ENCODE measurements at regions not wholly inside any gene's neighbourhood (a gene's known extent, or its start where the extent isn't known, plus 50 kb on each side); places are given as distances from the start of the nearest gene placed in this dataset.

DNA sequence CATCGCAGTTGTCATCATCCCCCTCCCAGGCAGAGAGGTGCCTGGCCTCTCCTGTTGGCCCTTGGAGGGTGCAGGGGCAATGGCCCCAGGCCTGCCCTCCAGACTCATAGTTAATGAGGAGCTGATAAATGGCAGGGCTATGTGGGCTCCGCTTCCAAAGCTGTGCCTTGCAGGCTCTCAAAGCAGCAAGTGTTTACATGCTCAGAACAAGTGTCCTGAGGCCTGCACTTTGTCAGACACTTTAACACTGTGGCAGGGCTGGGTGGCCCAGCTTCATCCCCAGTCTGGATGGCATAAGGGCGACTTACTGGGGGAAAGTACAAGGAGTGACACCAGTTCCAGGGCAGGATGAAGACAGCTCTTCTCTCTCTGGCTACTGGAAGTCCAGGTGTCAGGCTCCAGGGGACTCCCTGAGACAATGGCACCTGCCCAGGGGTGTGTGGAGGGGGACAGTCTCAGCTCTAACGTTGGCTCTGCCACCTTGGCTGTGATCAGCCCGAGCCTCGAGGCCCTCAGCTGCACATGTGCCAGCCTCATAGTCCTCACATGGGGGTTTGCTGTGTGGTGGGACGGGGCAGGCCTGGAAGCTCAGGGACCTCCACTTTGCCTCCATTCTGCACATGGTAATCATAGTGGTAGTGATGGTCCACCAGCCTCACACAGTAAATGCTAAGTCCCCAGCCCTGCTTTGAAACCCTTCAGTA is 153.4 kb downstream of the BARX1 start:
- DNase-seq (ENCODE audit: low read depth) = no peak
- TF ChIP-seq, protein P1, sequence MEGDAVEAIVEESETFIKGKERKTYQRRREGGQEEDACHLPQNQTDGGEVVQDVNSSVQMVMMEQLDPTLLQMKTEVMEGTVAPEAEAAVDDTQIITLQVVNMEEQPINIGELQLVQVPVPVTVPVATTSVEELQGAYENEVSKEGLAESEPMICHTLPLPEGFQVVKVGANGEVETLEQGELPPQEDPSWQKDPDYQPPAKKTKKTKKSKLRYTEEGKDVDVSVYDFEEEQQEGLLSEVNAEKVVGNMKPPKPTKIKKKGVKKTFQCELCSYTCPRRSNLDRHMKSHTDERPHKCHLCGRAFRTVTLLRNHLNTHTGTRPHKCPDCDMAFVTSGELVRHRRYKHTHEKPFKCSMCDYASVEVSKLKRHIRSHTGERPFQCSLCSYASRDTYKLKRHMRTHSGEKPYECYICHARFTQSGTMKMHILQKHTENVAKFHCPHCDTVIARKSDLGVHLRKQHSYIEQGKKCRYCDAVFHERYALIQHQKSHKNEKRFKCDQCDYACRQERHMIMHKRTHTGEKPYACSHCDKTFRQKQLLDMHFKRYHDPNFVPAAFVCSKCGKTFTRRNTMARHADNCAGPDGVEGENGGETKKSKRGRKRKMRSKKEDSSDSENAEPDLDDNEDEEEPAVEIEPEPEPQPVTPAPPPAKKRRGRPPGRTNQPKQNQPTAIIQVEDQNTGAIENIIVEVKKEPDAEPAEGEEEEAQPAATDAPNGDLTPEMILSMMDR (IDR thresholded peaks at IDR 0.05; ENCODE audit: low read depth, low read length, missing control alignments) = no peak
- H3K4me3 ChIP-seq (ENCODE audit: low read depth, low read length) = no peak overlapping the region

DNA sequence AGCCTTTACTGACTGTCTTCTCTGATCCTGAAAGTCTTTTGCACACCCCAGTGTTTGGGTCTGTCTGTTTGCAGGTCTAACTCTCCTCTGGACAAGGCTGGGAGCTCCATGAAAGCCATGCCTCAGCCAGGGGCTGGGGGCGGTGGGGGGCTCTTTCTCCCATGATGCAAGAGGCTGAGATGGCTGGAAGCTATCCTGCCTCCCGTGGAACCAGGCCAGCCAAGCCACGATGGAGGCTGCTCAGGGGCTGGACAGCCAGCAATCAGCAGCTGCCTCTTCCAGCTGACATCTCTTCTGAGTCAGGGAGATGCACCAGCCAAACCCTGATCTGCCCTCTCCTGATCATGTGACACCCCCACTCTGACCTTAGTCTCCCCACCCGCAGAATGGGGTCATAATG is 154.0 kb downstream of the BARX1 start:
- TF ChIP-seq, protein P1 (IDR thresholded peaks at IDR 0.05; ENCODE audit: low read depth, low read length, missing control alignments) = no peak
- no peak for DNase-seq (ENCODE audit: low read depth)
- no peak overlapping the region for H3K4me3 ChIP-seq (ENCODE audit: low read depth, low read length)

DNA sequence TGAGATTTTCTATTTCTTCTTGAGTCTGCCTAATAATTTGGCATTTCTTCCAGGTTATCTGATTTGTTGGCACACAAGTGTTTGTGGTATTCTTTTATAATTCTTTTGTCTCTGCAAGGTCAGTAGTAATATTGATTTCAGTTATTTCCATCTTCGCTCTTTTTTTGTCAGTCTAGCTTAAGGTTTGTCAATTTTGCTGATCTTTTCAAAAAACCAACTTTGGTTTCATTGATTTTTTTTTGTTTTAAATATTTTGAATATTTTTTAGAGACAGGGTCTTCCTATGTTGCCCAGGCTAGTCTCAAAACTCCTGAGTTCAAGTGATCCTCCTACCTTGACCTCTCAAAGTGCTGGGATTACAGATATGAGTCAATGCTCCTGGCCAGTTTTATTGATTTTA is 162.8 kb downstream of the BARX1 start:
- H3K4me3 ChIP-seq (ENCODE audit: low read depth, low read length) = no peak overlapping the region
- no peak for DNase-seq (ENCODE audit: low read depth)
- TF ChIP-seq, protein P1 (IDR thresholded peaks at IDR 0.05; ENCODE audit: low read depth, low read length, missing control alignments) = no peak

DNA sequence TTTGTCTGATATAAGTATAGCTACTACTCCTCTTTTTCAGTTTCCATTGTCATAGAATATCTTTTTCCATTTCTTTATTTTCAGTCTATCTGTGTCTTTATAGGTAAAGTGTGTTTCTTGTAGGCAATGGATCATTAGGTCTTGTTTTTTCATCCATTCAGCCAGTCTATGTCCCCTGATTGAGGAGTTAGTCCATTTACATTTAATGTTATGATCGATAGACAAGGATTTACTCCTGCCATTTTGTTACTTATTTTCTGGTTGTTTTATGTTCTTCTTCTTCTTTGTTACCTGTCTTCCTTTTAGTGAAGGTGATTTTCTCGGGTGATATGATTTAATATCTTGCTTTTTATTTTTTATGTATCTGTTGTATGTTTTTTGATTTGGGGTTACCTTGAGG is 169.0 kb downstream of the BARX1 start:
- TF ChIP-seq, protein P1 (IDR thresholded peaks at IDR 0.05; ENCODE audit: low read depth, low read length, missing control alignments) = no peak
- DNase-seq (ENCODE audit: low read depth) = no peak
- no peak overlapping the region for H3K4me3 ChIP-seq (ENCODE audit: low read depth, low read length)

DNA sequence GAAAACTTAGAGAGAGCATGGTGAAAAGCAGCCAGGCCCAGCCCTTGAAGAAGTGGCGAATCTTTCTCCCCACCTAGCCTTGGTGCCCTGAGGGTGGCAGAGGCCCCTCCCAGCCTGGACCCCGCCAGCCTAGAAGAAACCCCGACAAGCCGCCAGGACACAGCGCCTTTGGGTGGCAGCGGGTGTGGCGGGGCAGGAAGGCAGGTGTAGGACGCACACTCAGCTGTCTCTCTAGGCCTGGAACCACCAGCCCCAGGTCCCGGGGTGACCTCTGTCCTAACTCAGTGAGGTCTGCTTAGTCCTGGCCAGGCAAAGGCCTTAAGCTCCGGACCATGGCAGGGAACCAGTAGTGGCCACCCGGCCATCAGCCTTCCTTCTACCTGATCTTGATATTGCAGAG is 178.3 kb downstream of the BARX1 start:
- TF ChIP-seq, protein P1 (IDR thresholded peaks at IDR 0.05; ENCODE audit: low read depth, low read length, missing control alignments) = no peak
- H3K4me3 ChIP-seq (ENCODE audit: low read depth, low read length) = no peak overlapping the region
- DNase-seq (ENCODE audit: low read depth) = no peak

DNA sequence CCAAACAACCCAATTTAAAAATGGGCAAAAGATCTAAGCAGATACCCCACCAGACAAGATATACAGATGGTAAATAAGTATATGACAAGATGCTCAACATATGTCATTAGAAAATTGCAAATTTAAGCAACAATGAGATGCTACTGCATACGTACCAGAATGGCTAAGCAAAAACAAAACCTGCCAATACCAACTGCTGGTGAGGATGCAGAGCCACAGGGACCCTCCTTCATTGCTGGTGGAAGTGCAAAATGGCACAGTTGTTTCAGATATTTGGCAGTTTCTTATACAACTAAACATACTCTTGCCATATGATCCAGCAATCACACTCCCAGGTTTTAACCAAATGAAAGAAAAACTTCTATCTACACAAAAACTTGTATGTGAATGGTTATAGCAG is 178.9 kb downstream of the BARX1 start:
- H3K4me3 ChIP-seq (ENCODE audit: low read depth, low read length) = no peak overlapping the region
- TF ChIP-seq, protein P1 (IDR thresholded peaks at IDR 0.05; ENCODE audit: low read depth, low read length, missing control alignments) = no peak
- DNase-seq (ENCODE audit: low read depth) = no peak

Data from GM12864 (cell line).